SIG-M5 (cell line): ENCODE measurements at regions not wholly inside any gene's neighbourhood (a gene's known extent, or its start where the extent isn't known, plus 50 kb on each side); places are given as distances from the start of the nearest gene placed in this dataset.

Source experiments
- DNase-seq: peaks from one replicate; lab custom pipeline; 2025; lab: John Stamatoyannopoulos, UW

DNA sequence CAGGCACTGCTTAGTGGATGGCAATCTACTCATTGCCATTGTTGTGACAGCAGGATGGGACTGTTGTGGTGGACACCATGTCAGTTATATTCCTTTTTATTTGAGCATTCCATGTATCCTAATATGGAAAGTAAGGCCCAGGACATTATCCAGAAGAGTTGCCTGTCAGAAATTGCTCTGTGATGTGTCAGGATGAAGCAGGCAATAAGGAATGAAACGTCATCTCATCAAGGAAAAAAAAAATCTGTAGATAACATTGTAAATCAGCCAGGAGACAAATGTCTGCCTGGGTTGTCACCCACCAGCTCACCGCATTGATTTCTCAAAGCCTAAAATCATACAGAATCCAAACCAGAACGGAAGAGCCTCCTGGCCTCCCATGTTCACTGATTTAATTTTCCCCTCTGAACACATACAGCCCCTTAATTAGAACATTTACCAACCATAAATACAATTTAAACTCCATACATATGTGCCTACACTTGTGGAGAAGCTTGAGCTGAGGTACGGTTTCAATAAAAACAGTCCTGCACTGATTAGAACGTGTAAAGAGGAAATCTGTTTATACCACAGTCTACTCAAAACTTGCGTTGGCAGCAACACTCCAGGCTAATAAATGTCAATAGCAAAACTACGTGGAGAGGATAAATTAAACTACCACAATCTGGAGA lies 73.9 kb downstream of the FOXD1 start:
- DNase-seq, result no peak

DNA sequence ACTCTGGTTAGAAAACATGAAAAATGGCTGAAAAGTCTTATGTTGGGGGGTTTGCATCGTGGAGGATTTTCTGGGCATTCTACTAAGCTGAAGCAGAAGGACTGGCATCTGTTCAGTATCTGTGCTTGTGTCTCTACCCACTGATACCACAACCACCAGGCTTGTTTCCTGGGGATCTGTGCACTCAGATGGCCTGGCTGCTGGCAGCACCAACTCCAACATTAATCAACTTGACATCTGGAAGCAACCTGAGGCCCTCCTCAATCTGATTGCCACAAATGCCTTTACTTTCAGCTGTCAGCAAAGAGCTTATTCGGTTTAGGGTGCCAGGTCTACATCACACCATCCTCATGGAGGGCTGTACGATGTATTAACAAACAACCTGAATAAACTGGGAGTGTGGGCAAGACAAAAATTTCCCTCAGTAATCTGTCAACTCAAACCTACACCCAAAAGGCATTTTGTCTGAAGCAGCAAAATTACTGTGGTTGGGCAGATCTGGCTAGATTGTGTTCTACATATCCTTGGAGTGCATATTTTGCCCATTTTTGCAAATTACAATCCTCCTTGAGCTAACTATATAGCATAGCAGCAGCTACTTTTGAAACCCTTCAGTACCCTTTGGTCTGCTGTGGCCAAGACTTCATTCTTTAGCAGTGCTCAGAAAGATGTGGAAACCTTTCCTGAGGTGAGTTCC lies 74.6 kb downstream of the FOXD1 start:
- no peak for DNase-seq

DNA sequence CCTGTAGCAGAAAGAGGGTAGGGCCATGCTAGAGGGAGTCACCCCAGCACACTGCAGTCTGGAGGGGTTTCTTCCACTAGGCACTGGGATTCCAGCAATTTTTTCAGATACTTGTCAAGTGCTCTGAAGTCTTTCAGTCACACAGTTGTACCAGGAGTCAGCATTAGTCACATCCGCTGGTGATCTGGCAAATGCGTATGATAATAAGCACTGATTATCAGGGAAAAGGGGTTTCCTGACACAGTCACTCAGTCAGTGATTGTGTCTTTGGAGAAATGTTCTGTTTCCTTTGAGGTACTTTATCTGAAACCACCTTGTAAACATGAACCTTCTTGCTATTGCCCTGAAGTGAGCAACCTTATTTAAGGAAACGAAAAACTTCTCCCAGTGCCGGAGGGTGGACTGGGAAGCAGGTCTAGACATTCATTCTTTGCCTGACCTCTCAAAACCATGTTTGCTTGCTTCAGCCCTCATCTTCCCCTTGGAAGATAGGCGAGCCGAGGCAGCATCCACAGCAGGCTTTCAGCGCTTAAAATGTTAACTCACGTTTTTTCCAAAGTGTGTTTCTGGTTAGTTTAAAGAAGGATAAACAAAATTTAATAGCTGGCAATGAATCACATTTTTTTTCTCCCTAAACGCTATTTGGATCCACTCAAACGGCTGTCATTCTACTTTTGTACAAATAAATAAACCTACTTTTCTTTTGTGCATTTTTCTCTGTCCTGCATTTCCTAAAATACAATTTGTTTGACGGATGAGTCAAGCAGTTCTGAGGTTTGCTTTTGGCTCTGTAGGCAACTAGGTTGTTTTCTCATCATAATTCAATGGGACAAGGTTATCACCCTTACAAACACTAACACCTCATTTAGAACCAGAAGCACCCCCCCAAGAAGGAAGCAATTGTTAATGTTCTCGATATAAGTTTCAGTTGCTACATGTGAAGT lies 77.7 kb downstream of the FOXD1 start:
- no peak for DNase-seq

GRCh38 chr5:73370095-73370494 lies 78.5 kb downstream of the FOXD1 start:
- DNase-seq, result no peak

DNA sequence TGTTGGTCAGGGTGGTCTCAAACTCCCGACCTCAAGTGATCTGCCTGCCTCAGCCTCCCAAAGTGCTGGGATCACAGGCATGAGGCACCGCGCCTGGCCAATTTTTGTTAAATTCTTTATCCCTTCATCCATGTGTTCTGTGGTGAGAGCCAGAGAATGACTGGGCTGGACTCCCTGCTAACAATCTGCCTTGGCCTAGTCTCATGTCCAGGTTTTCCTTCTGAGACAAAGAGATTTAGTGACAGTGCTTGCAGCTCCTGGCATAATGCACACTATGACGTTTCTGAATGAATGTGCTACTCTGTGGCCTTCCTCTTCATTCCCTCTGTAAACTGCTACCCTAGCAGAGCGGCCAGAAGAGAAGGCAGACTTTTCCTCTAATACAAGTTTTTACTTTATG lies 79.3 kb downstream of the FOXD1 start:
- DNase-seq, result no peak

DNA sequence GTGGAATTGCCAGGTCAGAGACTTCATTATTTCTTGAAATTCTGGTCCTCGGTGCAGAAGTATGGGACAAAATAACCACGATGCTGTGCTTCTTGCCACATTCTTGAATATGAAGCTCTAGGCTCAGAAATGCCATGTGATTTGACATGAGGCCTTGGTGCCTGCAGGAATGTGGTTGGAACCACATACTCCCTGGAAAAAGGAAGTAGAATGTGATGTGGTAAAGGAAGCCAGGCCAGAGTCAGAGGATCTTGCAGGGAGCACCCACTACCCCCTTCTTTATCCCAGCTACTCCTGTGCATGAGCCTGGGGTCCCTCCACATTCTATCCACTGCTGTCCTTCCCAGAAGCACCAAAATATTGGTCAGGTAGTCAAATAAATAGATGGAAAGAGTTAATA lies 80.9 kb downstream of the FOXD1 start:
- DNase-seq, result no peak

DNA sequence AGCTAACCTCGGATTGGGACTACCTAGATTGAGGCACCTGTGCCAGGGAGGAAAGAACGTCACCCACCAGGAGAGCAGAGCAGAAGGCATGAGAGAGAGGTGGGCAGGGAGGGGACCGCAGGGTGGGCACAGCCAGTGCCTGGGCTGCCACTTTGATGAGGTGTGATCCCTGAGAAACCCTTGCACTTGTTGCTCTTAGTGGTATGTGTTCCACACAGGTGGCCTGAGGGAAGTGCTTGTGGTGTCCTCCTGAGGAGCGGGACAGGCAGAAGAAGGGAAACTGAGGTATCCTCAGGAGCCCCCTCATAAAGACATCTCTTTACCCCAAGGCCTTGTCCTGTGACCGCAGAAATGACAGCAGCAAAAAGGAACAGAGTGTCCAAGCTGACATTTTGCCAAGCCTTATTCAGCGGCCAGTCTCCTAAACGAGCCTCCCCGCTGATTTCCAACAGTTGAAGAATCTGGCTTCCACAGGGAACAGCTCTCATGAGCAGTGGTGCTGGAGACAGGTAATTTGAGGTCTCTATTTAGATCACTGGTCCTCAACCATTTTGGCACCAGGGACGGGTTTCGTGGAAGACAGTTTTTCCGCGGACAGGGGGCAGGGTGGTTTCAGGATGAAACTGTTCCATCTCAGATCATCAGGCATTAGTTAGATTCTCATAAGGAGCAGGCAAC lies 82.4 kb downstream of the FOXD1 start:
- no peak for DNase-seq

DNA sequence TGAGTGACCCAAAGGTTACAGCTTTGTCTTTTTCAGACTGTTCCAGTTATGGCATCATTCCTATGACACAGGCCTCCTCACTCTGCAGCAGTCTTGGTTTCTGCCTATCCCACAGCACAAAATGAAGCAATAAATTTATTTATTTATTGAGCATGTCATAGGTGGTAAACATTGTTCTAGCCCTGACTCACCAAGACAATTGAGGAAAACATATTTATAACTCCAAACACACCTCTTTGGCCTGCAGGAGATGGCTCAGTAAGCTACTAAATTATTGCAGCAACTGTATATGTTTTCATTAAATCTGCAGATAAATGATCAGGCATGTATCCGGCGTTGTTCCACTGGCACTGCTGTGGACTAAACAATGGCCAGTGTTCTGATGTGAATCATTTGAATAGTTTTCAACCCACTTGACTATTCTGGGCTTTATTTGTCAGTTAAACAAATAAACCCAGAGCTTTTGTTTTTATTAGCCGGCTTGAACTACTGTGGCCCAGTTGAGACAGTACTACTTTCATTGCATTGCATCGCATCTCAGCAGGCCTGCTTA lies 83.2 kb downstream of the FOXD1 start:
- no peak for DNase-seq

GRCh38 chr5:73363911-73364730 lies 84.5 kb downstream of the FOXD1 start:
- DNase-seq, result no peak

DNA sequence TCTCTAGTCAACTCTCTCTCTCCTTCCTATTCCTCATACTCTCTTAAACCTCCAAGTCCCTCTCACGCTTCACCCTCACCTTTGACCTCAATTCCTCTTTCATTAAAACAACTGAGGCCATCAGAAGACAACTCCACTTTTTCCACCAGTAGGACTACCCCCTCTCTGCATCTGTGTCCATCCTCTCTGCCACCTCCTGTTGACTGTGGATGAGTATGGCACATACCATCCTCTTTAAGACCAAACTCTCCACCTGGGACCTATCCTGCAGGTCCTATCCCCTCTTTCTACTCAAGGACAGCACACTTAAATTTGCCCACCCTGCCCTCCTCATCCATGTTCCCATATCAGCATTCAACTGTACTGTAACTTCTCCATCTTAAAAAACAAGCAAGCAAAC lies 89.2 kb downstream of the FOXD1 start:
- DNase-seq, result no peak

DNA sequence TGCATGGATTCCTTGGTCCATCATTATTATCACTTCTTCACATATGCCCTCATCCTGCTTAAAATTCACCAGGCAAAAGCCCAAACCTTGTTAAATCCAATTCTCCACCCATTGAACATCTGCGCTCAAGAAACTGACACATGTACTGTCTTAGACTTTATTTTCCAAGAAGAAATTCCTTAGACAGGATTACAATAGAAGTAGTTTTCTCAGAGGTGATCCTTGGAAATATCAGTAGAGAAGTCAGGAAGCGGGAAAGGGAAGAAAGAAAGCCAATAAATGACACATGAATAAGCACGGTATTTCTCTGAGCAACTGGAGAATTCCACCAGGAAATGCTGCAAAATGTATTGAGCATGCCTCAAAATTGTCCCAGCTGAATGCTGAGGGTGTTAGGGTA lies 90.2 kb downstream of the FOXD1 start:
- DNase-seq, result no peak

- DNase-seq, result no peak
Measured at GRCh38 chr5:73357576-73357975, 91.0 kb downstream of the FOXD1 start.

DNA sequence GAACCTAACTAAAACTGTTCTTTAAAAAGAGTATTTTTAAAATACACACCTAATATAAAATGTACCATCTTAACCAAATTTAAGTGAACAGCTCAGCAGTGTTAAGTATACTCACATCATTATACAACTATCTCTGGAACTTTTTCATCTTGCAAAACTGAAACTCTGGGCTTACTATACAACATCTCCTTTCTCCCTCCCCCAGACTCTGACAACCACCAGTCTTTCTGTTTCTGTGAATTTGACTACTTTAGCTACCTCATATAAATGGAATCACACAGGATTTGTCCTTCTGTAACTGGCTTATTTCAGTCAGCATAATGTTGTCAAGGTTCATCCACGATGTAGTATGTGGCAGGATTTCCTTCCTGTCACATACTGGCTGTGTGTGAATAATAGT lies 93.5 kb downstream of the FOXD1 start:
- DNase-seq, result no peak

DNA sequence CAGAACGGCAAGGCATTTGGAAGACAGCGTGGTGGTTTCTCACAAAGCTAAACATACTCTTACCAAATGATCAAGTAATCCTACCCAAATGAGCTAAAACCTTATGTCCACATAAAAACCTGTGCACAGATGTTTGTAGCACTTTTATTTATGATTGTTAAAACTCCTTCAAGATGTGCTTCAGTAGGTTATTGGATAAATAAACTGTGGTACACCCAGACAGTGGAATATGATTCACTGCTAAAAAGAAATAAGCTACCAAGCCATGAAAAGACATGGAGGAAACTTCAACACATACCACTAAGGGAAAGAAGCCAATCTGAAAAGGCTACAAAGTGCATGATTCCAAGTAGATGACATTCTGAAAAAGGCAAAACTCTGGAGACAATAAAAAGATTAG lies 94.2 kb downstream of the FOXD1 start:
- DNase-seq, result no peak

GRCh38 chr5:73352649-73353230 lies 95.8 kb downstream of the FOXD1 start:
- DNase-seq, result no peak

DNA sequence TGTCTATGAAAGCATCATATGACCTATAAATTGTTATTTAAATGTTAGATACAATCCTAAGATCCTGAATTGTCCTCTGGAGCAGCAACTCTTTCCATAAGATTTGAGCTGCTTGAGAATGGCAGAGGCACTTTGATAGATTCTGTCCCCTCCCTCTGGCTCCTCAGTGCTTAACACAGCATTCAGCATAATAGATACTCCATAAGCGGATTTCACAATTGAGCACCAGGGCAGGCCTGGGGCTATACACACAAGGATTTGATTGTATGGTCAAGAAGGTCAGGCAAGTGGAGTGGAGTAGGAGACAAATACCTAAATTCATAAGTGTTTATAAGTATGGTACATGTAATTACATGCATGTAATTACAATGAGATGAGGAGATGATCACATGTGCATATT lies 96.3 kb downstream of the FOXD1 start:
- DNase-seq, result no peak

GRCh38 chr5:73351593-73351992 lies 97.0 kb downstream of the FOXD1 start:
- DNase-seq, result no peak

DNA sequence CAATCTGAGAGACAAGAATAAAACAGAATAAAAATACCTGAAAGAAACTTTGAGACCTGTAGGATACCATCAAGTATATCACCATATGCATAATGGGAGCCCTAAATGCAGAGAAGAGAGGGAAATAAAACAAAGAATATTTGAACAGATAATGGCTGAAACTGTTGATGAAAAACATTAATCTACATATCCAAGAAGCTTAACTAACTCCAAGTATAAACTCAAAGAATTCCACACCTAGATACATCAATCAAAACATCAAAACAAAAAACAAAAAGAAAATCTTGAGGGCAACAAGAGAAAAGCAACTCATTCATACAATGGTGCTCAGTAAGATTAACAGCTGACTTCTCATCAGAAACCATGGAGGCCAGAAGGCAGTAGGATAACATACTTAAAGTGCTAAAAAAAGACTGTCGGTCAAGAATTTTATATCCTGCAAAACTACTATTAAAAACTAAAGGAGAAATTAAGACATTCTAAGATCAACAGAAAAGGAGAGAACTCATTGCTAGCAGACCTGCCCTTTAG lies 101.6 kb downstream of the FOXD1 start:
- DNase-seq, result no peak

DNA sequence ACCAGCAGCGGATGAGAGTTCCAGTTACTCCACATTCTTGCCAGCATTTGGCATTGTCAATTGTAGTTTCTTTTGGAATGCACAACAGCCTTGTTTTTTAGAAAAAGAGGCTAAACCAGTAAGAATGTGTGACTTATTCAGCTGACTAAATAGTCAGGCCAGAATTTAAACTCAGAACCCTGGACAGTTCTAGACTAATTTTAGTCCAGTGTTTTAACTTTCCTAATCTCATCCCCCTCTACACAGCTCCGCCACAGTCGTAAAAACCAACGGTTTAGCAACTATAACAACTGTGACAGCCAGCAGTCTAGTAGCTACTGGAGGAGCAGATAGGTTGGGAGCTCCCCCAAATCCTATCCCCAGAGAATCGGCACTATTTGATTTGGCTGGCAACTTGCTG lies 103.7 kb downstream of the FOXD1 start:
- DNase-seq, result no peak

DNA sequence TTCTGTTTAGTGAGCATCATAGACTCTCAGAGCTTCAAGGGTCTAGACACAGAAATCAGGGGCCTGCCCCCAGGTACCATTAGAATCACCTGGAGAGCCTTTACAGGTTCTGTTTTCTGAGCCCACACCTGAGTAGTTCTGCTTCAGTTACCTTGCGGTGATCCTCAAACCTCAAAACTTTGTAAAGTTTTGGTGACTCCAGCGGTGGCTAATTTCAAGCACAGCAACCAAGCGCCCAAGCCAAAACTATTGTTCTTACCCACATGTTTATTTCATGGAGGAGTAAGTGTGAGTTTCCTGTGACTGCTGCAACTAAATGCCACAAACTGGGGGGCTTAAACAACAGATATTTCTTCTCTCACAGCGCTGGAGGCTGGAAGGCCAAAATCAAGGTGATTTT lies 108.9 kb downstream of the FOXD1 start:
- no peak for DNase-seq
